A673 (cell line): ENCODE measurements at regions not wholly inside any gene's neighbourhood (a gene's known extent, or its start where the extent isn't known, plus 50 kb on each side); places are given as distances from the start of the nearest gene placed in this dataset.

Experiments used
- BruUV-seq: library from RNA; stranded (reverse); fragments of 400-500 nt; replicated peaks from 2 replicates; lab custom pipeline; 2021; lab: Mats Ljungman, UMichigan
- CTCF ChIA-PET: fragments of 300-600 bp; sonication (Branson Sonifier 250); formaldehyde crosslinking; loops from one replicate; lab custom pipeline; 2022; ENCODE audit warnings: antibody characterized with exemption; lab: Charles Lee
- POLR2A ChIA-PET: fragments of 300-600 bp; sonication (Branson Sonifier 250); formaldehyde crosslinking; loops from one replicate; lab custom pipeline; 2022; ENCODE audit warnings: antibody characterized with exemption; ENCODE audit not compliant: low non-redundant PET; lab: Charles Lee
- DNase-seq: peaks from one replicate; pipeline ENCODE4 v3.0.0-alpha.2; 2015; ENCODE audit warnings: low spot score
- H3K27ac ChIP-seq: fragments of 200-600 bp; sonication (generic); 2 replicates; pipeline ENCODE4 v1.5.1; 2016; ENCODE audit warnings: mixed run types, low read depth, mild to moderate bottlenecking, mixed read lengths, antibody characterized with exemption, low read length; ENCODE audit not compliant: poor library complexity, severe bottlenecking
- H3K27me3 ChIP-seq: fragments of 200-600 bp; sonication (generic); replicated peaks from 2 replicates; pipeline ENCODE4 v1.6.1; 2017; ENCODE audit warnings: mixed run types, low read depth, mild to moderate bottlenecking, mixed read lengths, antibody characterized with exemption, low read length; ENCODE audit not compliant: insufficient read depth, poor library complexity
- H3K36me3 ChIP-seq: fragments of 200-600 bp; sonication (generic); 2 replicates; pipeline ENCODE4 v1.6.1; 2016; ENCODE audit warnings: mixed run types, mild to moderate bottlenecking, mixed read lengths, antibody characterized with exemption, low read length; ENCODE audit not compliant: insufficient read depth, poor library complexity, severe bottlenecking
- H3K4me1 ChIP-seq: fragments of 200-600 bp; sonication (generic); 2 replicates; pipeline ENCODE4 v1.6.1; 2017; ENCODE audit warnings: mixed run types, mild to moderate bottlenecking, mixed read lengths, antibody characterized with exemption, low read length; ENCODE audit not compliant: insufficient read depth, poor library complexity, severe bottlenecking
- H3K4me3 ChIP-seq: fragments of 200-600 bp; sonication (generic); 2 replicates; pipeline ENCODE4 v1.5.1; 2016; ENCODE audit warnings: low read depth, mixed run types, mild to moderate bottlenecking, mixed read lengths, low read length; ENCODE audit not compliant: poor library complexity, severe bottlenecking
- H3K9me3 ChIP-seq: fragments of 200-600 bp; sonication (generic); 2 replicates; pipeline ENCODE4 v1.6.1; 2016; ENCODE audit warnings: mixed run types, low read depth, mild to moderate bottlenecking, mixed read lengths, antibody characterized with exemption, low read length; ENCODE audit not compliant: poor library complexity, severe bottlenecking
- CTCF ChIP-seq: fragments of 300-800, 200-600 bp; sonication (generic); conservative IDR thresholded peaks from 2 replicates; pipeline ENCODE4 v1.5.1; 2017; ENCODE audit warnings: low read depth, mild to moderate bottlenecking, antibody characterized with exemption, low read length, moderate library complexity, mixed read lengths
- EZH2 ChIP-seq: fragments of 200-600 bp; sonication (generic); IDR thresholded peaks from 2 replicates; pipeline ENCODE4 v1.6.1; 2017; ENCODE audit warnings: borderline replicate concordance, low read depth, mild to moderate bottlenecking, mixed read lengths, antibody characterized with exemption, low read length; ENCODE audit not compliant: poor library complexity, severe bottlenecking
- intact Hi-C: fragments of 100-400 bp; cut with micrococcal nuclease; formaldehyde crosslinking; loops from one replicate; pipeline ENCODE4 v1.10.0; 2022; ENCODE audit not compliant: unreplicated experiment

- Histone ChIP-seq H3K4me3 (no peak overlapping the region), H3K27ac (no peak overlapping the region), H3K9me3 (no peaks in the 10 kb centered on the region), H3K36me3 (no peaks in the 10 kb centered on the region), H3K4me1 (peaks cover 4% of the 10 kb centered on the region), H3K27me3 (no peaks in the 10 kb centered on the region)
- intact Hi-C loops, result no loop called here
- ChIA-PET CTCF (no interaction called here), POLR2A (no interaction called here)
- no peak for DNase-seq
- BruUV-seq, result no TSS peak
- no peak for TF ChIP-seq EZH2
- no peak for TF ChIP-seq CTCF
Measured at GRCh38 chr6:54048782-54049181, 62.5 kb upstream of the MLIP start.

GRCh38 chr6:54050750-54051149, 60.5 kb upstream of the MLIP start:
- POLR2A ChIA-PET, result no interaction called here
- H3K27ac ChIP-seq, result no peak overlapping the region
- no peak overlapping the region for H3K4me3 ChIP-seq
- CTCF ChIA-PET, result no interaction called here
- TF ChIP-seq EZH2 (no peak), CTCF (no peak)
- peaks cover 7% of the 10 kb centered on the region for H3K4me1 ChIP-seq
- intact Hi-C loops, result no loop called here
- DNase-seq, result no peak
- H3K9me3 ChIP-seq, result no peaks in the 10 kb centered on the region
- H3K36me3 ChIP-seq, result no peaks in the 10 kb centered on the region
- no peaks in the 10 kb centered on the region for H3K27me3 ChIP-seq
- BruUV-seq, result no TSS peak

GRCh38 chr6:54053881-54054391, 57.3 kb upstream of the MLIP start:
- peak overlapping the region; percentile 8 for H3K4me3 ChIP-seq
- POLR2A ChIA-PET, result no interaction called here
- no peaks in the 10 kb centered on the region for H3K36me3 ChIP-seq
- H3K9me3 ChIP-seq, result no peaks in the 10 kb centered on the region
- peak overlapping the region; percentile 1 for H3K27ac ChIP-seq
- TF ChIP-seq CTCF (no peak), EZH2 (no peak)
- no peaks in the 10 kb centered on the region for H3K27me3 ChIP-seq
- peaks cover 7% of the 10 kb centered on the region for H3K4me1 ChIP-seq
- intact Hi-C loops, result no loop called here
- peak; percentile 74 for DNase-seq
- CTCF ChIA-PET, result no interaction called here
- no TSS peak for BruUV-seq
